ENCODE measurements at regions not wholly inside any gene's neighbourhood (a gene's known extent, or its start where the extent isn't known, plus 50 kb on each side); places are given as distances from the start of the nearest gene placed in this dataset.

- DNase-seq (ENCODE audit: low spot score) = no peak
Measured at GRCh38 chr20:58600756-58601155, 50.3 kb upstream of the STX16 start.

DNA sequence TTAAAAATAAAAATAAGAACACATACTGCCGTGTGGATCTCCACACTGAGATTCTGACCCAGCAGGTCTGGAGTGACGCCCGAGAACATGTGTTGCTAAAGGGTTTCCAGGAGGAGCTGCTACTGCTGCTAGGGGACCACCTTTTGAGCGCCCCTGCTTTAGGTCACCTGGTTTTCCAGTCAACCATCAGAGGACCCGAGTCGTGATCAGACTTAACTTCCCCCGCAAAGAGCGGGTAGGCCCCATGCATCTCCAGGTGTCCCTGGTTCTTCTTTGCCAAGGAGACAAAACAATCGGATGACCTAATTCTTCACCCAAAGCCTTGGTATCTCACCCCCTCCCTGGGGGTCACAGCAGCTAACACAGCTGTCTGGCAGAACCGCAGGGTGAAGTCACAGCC is 51.1 kb upstream of the STX16 start:
- no peak for DNase-seq (ENCODE audit: low spot score)

- peak; percentile 51 for DNase-seq (ENCODE audit: low spot score)
Measured at GRCh38 chr20:58598211-58599015, 52.7 kb upstream of the STX16 start.

- peak; percentile 70 for DNase-seq (ENCODE audit: low spot score)
Measured at GRCh38 chr20:58597249-58597891, 53.7 kb upstream of the STX16 start.

- DNase-seq (ENCODE audit: low spot score) = no peak
Measured at GRCh38 chr20:58596750-58597248, 54.3 kb upstream of the STX16 start.

- no peak for DNase-seq (ENCODE audit: low spot score)
Measured at GRCh38 chr20:58596244-58596643, 54.8 kb upstream of the STX16 start.

- no peak for DNase-seq (ENCODE audit: low spot score)
Measured at GRCh38 chr20:58595167-58595566, 55.9 kb upstream of the STX16 start.

DNA sequence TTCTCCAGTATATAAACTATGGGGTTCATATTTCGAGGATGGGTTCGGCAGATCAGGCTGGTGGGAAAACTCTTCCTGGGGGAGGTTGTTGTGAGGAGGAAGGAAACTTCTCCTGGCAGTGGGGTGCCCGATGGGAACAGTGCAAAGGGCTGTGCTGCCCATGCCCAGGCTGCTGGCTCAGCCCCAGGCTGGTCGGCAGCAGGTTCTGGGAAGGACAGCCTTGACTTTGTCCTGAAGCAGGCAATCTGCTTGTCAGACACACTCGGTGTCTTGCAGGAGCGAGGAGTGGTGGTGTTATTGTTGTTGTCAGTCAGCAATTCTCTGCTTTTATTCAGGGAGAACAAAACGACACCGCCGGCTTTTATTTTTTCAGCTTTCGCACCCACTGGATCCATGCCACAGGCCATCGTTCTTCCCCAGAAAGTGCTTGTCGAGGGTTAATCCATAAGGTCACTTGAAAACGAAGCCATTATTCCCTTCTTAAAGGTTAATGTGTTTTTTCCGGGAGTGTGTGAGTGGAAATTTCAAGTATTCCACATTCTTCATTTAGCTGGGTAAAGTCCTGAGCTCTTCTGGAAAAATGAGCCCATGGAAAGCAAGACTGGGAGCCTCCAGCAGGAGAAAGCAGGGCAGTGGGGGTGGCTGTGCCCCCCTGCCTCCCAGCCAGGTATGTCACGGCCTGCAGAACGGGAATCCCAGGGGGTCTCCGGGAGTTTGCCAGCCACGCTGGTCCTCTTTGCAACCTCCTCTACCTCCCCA is 57.0 kb upstream of the STX16 start:
- no peak for DNase-seq (ENCODE audit: low spot score)

DNA sequence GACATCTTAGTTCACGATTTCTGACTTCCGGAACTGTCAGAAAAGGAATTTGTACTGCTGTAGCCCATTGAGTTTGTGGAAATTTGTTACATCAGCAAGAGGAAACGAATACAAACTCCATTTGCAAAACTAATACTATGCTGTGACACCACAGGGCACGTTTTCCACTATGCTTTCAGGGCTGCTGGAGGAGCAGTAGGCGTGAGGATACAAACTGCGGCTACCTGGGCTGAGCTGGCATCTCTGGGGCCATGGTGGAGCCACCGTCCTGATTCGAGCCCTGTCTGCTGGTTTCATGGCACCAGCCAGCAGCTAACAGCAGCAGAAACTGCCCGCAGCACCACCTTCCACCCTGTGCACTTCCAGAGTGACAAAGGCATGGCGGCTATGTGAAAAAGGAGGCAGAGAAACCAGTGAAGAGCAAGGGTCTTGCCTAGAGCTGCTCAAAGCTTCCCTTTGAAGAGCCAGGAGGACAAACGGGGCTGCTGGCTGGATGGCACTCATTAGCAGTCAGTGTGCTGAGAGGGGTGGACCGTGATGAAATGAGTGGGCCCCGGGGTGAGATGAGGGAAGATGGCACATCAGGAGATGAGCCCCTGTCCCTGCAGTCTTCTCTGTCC is 58.9 kb upstream of the STX16 start:
- DNase-seq (ENCODE audit: low spot score) = no peak

DNA sequence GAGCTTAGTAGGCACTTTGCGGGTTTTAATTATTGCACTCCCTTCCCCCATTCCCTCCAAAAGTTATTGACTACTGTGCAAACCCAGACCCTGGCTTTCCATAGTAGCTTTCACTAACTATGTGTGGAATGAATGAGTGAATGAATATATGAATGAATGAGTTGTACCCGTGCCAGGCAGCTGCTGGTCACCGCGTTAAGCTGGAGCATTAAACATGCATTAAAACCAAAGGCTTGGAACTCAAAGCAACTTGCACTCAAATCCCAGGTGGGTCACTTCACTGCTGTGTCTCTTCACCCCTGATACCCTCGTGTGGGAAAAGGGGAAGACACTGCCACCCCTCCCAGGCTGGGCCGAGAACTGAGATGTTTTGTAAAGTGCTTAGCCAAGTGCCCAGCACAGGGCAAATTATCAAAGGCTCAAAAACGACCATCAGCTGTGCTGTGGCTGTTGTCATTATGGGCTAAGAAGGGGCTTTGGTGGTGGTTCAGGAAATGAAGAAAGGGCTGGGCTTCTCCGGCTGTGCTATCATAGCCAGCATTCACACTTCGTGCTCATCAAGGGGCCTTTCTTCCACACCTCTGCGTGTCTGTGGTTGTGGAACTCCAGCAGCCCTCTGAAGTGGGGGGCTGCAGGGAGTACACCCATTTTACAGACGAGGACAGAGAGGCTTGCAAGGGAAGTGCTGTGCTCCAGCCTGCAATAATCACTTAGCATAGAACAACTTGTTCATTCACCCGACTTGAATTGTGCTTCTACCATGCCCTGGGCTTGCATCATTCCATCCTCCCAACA is 60.2 kb upstream of the STX16 start:
- no peak for DNase-seq (ENCODE audit: low spot score)

DNA sequence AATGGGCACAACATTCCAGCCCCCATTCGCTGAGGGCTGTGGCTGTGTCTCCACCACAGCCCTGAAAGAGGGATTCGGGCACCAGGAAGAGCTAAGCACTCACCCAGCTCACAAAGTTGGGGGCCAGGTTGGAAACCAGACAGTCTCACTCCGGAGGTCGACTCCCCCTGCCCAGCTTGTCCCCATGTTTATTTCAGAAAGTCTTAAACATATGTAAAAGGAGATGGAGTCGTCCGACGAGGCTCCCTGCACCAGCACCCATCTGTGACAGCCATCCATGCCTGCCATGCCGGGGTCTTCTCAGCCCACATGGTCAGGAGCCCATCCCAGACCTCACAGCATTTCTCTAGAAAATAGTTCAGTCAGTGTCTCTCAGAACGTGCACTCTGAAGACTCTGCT is 63.6 kb upstream of the STX16 start:
- no peak for DNase-seq (ENCODE audit: low spot score)

- no peak for DNase-seq (ENCODE audit: low spot score)
Measured at GRCh38 chr20:58586565-58587093, 64.5 kb upstream of the STX16 start.

DNA sequence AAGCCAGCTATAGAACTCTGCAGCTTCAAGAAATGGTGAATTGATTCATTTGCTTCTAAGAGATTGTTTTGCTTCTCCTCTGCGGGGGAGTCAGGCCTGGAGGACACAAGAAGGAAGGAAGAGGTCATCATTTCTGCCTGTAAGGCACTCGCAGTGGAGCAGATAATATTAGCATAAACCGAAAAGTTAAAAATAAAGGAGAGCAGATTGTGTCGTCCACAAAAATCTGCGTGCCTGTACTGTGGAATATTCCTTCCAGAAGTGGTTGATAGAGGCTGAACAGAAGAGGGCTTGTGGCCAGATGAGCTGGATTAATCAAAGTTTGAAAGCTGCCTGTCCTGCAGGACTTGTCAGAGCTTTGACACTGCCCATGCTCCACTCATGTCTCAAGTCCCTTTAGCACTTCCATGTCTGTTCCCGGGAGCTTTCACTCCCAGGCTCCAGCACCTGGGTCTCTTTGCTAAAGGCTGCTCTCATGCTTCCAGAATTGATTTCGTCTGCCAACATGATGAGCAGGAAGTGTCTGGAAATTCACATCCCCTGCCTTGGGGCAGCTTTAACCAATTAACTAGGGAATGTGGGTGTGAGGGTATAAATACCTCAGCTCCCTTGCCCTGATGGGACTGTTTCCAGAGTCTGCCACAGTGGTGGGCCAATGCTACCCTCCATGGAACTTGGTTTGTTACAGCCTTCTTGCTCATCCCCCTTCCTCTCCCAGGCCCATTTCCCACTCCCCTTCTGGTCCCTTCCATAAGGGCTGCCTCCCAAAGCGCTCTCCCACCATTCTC is 65.1 kb upstream of the STX16 start:
- DNase-seq (ENCODE audit: low spot score) = no peak

GRCh38 chr20:58584881-58585752 is 66.0 kb upstream of the STX16 start:
- DNase-seq (ENCODE audit: low spot score) = no peak

DNA sequence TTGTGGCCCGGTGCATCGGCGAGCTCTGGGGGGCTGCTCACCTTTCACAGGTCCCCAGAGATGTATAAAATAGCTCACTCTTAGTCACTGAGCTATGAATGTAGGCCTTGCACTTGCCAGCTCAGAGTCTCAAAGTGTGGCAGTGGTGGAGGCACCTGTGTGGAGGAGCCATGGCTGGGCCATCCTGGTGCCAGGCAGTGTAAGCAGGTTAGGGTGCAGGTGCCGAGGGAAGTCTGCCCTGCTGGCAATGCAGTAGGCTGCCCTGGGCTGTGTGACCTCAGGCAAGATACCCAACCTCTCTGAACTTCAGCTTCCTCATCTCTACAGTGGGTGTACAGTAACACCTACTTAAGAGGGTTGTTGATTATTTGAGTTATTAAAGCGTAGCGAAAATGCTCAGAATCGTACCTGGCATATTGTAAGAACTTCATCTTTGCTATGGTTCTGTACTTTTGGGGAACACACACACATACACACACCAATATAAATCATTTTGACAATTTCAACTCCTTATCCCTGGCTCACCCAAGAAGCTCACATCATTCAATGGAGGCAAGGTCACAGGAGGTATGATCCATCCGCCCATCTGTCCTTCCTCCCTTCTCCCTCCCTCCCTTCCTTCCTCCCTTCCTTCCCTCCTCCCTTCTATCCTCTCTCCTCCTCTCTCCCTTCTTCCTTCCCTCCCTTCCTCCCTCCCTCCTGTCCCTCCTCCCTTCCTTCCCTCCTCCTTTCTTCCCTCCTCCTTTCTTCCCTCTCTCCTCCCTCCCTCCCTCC is 66.8 kb upstream of the STX16 start:
- no peak for DNase-seq (ENCODE audit: low spot score)

GRCh38 chr20:58583586-58583985 is 67.5 kb upstream of the STX16 start:
- no peak for DNase-seq (ENCODE audit: low spot score)

- DNase-seq (ENCODE audit: low spot score) = no peak
Measured at GRCh38 chr20:58583176-58583575, 67.9 kb upstream of the STX16 start.

DNA sequence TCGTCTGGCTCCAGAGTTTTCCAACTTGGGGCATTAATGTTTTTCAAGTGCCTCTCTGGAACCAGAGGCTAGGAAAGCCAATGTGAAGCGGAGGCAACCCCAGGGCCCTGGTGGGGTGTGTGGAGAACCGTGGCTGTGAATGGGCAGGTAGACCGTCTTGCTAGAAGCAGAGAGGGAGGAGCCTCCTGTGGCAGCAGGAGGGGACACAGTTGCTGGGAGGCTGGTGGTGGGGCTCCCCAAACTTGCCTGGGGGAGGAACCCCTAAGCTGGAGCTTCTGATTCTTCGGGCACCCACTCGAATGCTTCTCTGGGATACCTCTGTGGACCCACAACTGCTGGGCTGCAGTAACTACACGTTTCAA is 65.3 kb upstream of the APCDD1L start:
- DNase-seq (ENCODE audit: low spot score) = no peak
